Endothelial cell of umbilical vein (primary cell): ENCODE measurements at regions not wholly inside any gene's neighbourhood (a gene's known extent, or its start where the extent isn't known, plus 50 kb on each side); places are given as distances from the start of the nearest gene placed in this dataset.

Source experiments
- CTCF ChIP-seq, 2 donors: IDR thresholded peaks; 1 replicate in 1 of 2; 2 replicates in 1 of 2; pipeline ENCODE4 v1.5.1; 2011; ENCODE audit warnings: low read length in 2 of 2, mild to moderate bottlenecking in 2 of 2, moderate library complexity in 2 of 2, control low read depth in 1 of 2, inconsistent platforms in 1 of 2, low read depth in 1 of 2; ENCODE audit not compliant: insufficient read depth in 1 of 2; ENCODE audit errors: extremely low read depth in 1 of 2
- EZH2 ChIP-seq: IDR thresholded peaks from 2 replicates; pipeline ENCODE4 v1.6.1; 2012; ENCODE audit warnings: borderline replicate concordance, low read depth, mild to moderate bottlenecking, moderate library complexity, low read length, inconsistent platforms; ENCODE audit not compliant: severe bottlenecking
- FOS ChIP-seq: IDR thresholded peaks from 2 replicates; pipeline ENCODE4 v1.6.1; 2011; ENCODE audit warnings: mild to moderate bottlenecking, low read length, moderate library complexity, borderline replicate concordance; ENCODE audit not compliant: insufficient read depth
- JUN ChIP-seq: IDR thresholded peaks from 2 replicates; pipeline ENCODE4 v1.6.1; 2011; ENCODE audit warnings: borderline replicate concordance, low read depth; ENCODE audit not compliant: insufficient read length, insufficient read depth
- MAX ChIP-seq: IDR thresholded peaks from 2 replicates; pipeline ENCODE4 v1.6.1; 2011; ENCODE audit not compliant: insufficient read depth, insufficient read length
- MYC ChIP-seq: IDR thresholded peaks from one replicate; pipeline ENCODE4 v1.6.1; 2011; ENCODE audit warnings: mild to moderate bottlenecking, low read depth, low read length
- POLR2A ChIP-seq: IDR thresholded peaks from 2 replicates; pipeline ENCODE4 v1.6.1; 2012; ENCODE audit warnings: low read depth, mild to moderate bottlenecking, control low read depth, low read length
- POLR2AphosphoS5 ChIP-seq: IDR thresholded peaks from 2 replicates; pipeline ENCODE4 v1.6.1; 2012; ENCODE audit warnings: low read depth, mild to moderate bottlenecking, control low read depth, low read length, moderate library complexity; ENCODE audit not compliant: insufficient read depth

GRCh38 chr5:38131686-38132085 lies 126.7 kb upstream of the EGFLAM start:
- no peak for TF ChIP-seq POLR2A
- TF ChIP-seq CTCF (IDR thresholded peaks at IDR 0.05; ENCODE audit: extremely low read depth in 1 of 2, insufficient read depth in 1 of 2, low read depth in 1 of 2, low read length in 2 of 2): no peak
- no peak for TF ChIP-seq JUN
- no peak for TF ChIP-seq EZH2
- TF ChIP-seq MAX: no peak
- TF ChIP-seq POLR2AphosphoS5: no peak
- TF ChIP-seq MYC: no peak
- no peak for TF ChIP-seq FOS
